ENCODE measurements at regions not wholly inside any gene's neighbourhood (a gene's known extent, or its start where the extent isn't known, plus 50 kb on each side); places are given as distances from the start of the nearest gene placed in this dataset.

DNA sequence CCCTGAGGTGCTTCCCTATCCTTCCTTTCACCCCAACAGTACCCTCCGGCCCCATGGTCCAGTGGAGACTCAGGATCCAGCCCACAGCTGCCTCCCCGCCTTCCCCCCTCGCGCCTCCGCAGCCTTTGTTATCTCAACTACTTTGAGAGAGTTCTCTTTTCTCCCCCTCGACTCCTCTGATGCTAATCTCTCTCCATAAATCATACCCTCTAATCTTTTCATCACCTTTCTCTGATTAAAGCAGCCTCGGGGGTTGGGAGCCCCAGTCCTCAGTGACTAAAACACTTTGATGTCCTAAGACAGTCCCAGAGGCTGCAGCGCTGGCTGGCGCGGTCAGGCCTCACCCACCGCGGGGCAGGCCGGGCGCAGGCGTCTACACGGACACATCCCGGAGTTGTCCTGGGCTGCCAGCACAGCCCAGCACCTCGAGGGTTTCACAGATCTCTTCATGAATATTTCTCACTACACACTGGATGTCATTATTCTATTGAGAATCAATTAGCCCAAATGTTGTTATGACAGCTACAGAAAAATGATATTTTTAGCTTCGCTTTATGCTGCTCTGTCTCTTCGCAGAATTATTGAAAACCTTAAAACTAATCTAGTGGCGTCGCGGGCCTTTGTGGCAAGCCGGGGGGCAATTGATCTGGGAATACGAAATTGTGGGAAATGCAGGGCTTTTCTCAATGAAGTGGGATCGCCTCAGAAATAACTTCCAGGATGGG lies 289.5 kb downstream of the RRAGC start:
- DNase-seq: no peak

DNA sequence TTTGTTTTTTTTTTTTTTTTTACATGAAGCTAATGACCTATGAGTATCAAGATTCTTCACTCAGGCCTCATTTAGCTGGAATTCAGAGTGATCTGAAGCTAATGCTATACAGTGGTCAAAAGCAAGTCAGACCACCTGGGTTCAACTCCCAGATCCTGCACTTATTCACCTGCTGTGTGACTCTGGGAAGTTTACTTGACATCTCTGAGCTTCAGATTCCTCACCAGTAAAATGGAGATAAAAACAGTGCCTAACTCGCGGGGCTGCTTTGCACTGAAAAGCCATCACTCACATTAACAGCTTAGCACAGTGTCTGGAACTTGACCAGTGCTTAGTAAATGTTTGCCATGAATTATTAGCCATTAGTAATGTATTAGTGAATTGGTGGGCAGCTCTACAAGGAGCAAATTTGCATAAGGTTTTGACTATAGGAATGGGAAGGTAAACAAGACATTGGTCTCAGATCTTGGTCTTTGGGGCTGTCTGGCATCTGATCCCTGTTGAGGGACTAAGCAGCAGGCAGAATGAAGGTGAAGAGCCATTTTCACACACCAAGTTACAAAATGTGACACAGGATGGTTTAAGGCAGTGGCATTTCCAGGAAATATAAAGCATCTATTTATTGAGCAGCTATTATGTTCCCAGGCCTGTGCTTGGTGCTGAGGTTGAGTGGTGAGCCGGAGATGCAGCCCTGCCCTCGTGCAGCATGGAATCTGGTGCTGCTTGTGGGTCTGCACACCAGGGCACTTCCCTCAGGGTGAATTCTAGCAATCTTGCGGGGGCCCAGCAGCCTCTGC lies 291.3 kb downstream of the RRAGC start:
- DNase-seq: no peak

DNA sequence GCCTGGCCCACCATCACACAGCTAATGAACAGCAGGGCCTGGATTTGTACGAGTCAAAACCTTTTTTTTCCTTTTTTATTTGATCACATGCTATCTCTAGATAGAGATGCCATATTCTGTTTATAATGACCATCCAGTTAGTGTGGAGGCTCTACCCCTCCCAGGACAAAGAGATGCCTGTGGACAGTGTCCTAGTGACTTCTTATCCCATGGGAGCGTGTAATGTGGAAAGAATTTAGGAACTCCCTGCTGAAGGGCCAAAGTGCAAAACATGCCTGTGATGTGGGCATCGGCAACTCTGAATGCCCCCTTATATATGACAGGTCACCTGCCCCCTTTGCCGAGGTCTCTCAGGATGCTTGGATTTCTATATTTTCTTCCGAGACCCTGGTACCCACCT lies 292.2 kb downstream of the RRAGC start:
- DNase-seq: no peak

DNA sequence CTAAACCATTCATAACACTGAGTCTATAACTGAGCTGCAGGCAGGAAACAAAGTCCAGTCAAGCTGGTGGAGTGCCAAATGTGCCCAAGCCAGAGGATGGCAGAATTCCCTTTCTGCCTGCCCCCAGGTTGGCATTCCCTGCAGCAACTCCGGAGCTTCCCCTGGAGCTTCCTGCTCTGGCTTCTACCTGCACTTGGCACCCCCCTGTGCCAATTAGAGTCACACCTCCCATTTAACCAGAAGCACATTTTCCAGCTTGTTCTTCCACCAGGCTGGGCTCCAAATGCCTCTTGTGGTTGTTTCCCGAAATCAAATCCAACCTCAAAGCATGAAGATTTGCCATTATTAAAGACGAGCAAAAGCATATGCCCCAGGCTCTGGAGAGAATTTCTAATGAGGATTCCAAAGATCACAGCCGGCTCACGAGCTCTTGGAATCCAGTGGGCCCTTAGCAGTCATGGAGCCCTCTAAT lies 294.5 kb downstream of the RRAGC start:
- DNase-seq: no peak

DNA sequence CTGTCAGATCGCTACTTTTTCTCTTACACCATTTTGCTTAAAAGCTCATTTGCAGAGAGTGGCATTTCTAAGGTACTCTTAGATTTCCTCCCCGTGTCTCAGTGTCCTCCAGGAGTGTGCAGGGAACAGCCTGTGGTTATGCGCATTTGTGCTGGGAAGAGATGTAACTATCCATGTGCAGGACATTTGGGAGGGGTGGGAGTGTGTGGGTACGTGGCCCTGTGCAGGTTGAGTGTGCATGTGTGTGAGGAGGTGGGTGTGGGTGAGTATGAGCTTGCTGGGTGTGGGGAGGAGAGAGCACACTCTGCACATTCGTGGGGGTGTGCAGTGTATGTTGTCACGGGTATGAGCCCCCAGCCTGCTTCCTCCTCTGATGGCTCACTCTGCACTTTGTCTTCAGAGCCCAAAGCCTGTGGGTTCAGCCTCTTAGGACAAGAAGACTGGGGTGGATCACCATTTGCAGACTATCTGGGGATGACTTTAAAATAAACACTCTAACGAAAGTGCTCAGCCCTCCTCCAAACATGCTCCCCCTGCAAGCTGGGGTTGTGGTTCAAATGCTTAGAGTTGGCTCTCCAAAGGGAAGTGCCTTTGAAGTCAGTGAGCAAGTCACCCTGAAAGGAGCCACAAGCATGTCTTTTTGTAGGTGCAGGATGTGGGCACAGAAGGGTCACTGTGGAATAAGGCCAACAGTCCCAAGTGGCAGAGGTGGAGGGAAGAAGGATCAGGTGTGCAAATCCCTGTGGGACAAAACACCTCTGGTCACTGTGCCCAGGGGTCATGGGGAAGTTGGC lies 295.4 kb downstream of the RRAGC start:
- no peak for DNase-seq

DNA sequence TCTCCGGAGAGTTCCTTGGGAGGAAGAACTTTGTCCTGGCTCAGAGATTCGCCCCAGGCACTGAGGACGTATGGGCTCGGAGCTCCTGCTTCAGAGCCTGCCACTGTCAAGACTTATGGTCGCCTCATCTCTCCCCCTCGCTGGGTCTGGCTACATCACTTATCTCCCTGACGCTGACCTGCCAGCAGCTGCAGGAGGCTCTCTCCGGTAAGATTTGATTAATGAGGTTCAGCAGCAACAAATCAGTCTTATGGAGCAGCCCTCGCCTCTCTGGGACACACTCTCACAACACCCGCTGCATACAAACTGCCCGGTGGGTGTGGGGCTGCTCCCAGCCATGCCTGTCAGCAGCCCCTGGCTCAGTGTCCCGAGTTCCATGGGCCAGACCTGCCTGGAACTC lies 297.8 kb downstream of the RRAGC start:
- DNase-seq: no peak

DNA sequence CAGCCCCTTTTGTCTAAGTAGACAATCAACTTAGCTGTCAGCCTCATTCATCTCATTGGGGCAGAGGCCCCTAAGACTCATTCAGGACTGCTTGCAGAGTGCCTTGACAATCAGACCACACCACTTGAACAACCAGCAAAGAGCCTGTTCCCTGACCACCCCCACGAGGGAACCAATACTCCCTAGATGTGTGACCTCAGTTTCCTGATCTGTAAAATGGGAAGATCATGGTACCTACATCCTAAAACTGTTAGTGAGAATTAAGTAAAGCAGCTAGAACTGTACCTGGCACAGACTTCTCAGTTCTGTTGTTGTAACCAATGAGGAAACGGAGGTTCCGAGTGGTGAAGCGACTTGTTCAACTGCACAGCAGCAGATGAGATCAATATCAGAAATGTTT lies 298.5 kb downstream of the RRAGC start:
- DNase-seq: no peak

DNA sequence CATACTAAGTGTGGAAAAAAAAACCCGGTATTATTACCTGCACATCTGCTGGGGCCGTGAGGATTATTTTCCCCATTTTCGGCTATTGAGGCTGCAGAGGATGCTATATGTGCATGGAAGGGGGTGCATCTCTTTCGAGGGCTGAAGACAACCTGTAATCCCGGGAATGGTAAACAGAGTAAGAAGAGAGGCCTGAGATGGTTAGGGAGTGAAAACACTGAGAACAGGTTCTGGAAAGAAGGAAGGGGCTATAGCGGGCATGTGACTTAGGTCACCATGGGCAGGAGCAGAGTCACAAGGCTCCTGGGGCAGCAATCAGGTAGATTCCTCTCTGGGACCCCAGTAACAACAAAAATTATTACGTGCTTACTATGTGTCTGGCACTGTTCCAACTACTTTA lies 299.1 kb downstream of the RRAGC start:
- no peak for DNase-seq

DNA sequence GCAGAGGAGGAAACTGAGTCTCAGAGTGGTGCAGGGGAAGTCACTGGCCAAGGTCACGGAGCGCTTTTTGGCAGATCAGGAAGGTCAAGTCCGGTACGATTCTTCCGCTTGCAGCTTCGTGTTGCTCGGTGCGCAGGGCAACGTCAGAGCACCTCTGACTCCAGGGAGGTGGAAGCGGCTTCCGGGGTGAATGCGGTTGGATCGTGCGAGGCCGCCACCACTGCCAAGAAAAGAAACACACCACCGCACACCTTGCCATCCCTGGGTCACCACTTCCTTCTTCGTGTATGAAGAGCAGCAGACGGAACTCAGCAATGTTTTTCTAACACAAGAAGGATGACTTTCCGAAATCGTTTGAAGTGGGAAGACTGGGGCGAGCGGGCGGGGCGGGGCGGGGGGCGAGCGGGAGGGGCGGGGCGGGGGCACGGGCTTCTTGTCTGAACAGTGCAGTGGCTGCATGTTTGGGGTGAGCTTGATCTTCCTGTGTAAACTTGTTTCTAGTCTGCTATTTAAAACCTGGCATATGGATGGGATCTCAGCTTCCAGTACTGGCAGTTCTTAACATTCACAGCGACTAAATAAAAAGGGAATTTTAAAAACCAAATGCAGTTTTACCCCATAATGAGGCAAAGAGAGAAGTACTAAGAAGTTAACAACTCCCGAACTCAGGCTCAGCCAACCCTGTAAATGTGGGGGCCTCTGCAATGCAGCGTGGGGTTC lies 300.0 kb downstream of the RRAGC start:
- DNase-seq: no peak

DNA sequence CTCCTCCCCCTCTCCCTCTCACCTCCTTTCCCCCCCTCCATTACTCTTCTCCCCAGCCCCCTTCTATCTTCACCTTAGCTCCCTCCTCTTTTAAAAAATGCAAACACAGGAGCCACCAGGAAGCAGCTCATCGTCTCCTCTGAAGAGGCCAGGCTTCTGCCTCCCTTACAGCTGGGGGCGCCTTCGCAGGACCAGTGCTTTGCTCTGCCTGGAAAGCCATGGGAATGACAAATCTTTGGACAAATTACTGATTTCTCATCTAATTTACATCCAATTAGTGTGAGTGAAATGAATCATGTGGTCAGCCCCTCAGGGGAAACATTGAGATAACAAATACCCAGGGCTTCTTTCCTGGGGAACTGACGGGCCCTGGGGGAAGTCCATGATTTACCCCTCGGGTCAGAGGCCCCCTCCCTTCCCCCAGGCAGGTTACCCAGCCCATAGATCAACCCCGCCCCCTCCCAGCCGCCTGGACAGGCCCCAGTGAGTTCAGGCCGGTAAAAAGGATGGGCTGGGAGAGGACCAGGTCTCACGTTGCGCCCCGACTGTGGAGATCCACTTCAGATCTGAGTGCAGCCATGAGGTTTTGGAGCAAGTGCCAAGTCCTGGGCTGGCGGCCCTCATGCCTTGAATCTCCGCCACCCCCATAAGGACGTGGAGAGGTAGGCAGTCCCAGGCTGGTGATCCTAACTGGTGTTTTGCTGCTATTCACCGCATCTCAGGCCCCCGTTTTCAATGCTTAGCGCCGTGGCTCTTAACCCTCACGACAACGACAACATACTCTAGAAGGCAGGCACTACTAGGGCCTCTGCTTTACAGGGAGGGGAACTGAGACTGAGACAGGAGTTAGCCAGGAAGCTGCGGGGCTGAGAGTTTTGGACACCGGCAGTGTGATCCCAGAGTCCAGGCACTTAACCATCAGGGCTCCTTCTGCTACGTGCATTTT lies 300.8 kb downstream of the RRAGC start:
- no peak for DNase-seq

DNA sequence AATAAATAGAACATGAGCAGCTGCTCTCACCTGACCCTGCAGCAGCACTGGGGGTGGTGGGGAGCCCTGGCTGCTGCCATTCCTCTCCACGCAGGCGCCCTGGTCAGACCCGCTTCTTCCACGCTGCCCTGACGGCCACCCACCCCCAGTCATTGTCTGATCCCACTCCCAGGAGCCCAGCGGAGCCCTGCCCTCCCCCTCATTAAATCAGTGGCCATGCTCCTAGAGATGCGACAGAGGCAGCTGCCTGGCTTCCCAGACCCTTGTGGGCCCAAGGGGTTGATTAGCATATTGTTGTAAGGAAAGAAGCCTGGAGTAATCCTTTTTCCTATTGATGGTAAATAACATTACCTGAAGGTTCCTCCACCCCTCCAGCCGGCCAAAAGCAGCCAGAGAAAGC lies 301.5 kb downstream of the RRAGC start:
- DNase-seq: no peak

DNA sequence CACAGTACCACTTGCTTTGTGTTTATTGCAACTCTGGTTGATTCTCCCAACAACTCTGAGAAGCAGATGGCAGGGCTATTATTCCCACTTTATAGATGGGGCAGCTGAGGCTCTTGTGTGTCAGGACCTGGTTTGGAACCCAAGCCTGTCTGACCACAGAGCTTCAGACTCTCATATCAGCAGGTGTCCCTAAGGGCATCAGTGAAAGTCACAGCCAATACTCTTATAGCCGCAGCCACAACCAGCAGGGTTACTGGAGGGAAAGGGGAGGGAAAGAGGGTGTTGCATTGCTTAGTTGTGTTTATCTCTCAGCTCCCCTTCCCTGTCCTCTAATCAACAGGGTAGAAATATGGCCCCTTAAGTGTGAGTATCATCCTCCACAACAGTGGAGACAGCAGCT lies 304.0 kb downstream of the RRAGC start:
- DNase-seq: no peak

DNA sequence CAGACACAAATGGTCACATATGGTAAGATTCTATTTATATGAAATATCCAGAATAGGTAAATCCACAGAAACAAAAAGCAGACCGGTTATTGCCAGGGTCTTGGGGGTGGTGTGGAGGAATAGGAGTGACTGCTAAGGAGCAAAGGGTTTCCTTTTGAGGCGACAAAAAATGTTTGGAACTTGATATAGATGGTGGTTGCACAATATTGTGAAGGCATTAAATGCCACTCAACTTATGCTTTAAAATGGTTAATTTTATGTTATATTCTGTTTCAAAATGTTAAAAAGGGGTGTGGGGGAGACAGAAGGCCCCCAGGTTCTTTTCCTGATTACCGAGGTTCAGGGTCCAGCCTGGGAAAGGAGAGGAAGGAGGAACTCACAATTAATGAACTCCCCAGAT lies 304.4 kb downstream of the RRAGC start:
- DNase-seq: no peak

DNA sequence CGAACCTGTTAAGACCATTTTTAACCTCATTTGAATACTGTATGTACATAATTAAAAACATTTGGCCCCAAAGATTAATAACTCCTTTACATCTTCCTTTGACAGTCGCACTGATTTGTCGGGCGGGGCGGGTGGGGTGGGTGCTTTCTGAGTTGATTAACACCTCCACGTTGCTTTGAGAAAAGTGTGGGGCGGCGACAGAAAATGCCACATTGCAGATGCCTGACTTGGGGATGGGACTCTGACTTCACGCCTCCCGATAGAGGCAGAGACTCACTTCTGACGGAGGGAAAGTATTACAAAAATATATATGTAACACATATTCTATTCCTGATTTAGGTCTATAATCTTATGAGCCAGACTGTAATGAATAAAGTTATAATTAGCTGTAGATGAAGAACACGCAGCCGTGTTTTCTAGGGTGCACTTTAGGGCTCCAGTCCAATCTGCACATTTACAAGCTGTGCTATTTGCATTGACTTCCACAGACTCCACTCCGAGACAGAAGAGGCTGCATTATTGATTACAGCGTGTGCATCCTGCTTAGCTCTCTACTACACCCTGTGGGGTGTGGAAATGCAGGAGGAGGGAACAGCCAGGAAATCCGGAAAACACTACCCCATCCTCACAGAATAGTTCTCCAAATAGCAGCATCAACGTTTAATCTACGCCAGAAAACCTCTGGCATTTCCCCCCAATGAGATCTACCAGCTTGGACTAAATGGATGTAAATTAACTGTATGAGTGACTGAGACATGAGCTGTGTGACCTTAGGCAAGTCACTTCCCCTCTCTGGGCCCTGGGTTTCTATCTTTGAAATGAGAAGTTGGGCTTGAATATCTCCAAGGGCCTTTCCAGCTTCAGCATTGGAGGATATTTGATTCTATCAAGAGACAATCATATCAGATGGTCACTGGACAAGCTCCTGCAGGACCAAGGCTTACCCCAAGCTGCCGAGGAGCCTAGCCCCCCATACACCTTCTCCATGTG lies 308.0 kb downstream of the RRAGC start:
- no peak for DNase-seq

DNA sequence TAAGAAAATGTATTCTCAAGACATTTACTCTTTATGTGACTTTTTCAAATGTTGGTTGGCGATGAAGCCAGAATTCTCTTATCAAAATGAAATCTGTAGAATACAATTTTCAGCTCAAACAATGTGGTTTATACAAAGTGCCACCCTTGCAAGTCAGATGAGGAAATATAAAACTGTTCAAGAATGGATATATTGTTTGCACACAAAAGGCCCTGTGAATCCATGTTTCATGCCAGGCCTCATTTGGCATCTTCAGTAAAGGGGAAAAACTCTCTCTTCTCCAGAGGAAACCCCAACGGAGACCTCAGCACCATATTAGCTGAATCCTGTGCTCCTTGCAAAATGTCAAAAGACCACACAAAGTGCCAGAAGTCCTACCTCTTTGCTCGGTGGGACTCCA lies 310.4 kb downstream of the RRAGC start:
- no peak for DNase-seq

DNA sequence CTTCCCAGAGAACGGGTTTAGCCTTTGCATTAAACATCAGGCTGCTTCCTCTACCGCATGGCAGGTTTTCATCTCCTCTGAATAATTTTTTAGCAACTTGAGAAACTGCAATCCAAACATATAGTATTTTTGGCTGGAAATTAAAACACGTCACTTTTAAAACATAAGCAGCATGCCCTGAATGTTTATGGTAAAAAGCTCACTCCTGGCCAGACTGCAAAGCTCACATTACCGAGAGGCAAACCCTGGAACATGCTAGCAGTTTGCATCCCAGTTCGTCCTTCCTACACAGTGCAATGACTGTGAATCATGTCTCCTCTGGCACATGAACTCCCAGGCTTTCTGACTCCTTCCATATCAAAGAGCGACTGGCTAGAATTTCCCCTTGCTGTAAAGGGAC lies 312.3 kb downstream of the RRAGC start:
- no peak for DNase-seq

DNA sequence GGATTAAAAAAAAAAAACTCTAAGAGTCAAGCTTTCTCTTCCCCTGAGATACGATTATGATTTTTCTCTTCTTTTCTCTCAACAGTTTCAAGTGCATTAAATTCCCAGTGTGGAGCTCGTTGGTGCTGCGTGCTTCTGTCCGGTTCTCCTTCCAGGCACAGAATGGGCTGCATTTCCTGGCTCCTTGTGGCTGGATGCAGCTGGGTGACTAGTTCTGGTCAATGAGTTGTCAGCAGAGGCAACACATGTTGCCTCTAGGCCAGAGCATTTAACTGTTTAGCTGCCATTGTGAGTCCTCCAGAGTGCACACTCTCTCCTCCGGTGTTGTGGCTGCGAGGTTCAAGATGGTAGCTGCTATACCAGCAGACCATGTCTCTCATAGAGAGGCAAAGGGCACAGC lies 312.9 kb downstream of the RRAGC start:
- DNase-seq: no peak

DNA sequence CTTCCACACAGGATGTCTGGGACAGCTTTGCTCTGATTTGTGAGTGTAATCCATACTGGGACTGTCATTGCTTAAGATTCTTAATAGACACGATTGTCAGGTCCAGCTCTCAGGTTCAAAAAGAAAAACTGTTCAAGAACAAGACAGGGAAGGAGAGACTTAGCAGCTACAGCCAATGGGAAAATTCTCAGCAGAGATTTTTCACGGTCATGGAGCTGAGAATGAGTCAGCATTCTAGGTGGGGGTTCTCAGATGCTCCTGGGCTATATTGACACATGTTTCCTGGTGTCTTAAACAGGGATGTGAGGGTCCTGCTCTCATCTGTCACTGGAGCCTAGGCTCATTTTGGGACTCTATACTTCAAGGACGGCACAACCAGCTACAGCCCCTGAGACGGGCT lies 318.3 kb downstream of the RRAGC start:
- no peak for DNase-seq

DNA sequence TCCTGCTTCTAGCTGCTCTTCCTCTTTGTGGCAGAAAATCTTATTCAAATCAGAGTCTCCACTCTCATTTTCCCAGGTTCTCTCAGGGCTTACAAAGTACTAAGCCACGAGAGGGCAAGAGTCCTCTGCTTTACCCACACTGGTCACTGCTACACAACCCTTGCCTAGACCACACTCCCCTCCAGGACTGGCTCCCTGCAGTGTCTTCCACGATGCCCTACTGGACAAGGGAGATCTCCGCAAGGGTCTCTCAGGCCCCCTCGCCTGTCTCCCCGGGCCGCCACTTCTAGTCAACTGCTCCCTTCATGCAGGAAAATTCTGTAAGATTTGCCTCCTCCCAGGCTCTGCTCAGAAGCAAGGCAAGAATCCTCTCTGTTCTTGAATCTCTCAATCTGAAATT lies 319.6 kb downstream of the RRAGC start:
- no peak for DNase-seq

DNA sequence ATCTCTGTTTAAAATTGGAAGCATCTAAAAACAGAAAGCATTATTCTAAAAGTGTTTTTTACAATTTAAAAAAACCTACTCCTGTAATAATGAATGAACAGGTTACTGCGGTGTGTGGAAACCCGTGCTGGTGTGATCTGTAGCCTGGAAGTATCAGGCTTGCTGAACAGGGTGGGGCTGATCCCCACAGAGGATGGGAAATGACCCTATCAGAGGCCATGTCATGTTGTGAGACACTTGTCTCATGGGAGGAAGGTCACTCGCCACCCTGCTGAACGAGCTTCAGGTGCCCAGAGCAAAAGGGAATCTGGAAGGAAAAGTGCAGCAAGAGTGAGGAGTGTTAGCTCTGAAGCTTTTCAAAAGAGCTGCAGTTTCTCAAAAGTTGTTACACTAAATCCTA lies 320.7 kb downstream of the RRAGC start:
- DNase-seq: no peak

DNA sequence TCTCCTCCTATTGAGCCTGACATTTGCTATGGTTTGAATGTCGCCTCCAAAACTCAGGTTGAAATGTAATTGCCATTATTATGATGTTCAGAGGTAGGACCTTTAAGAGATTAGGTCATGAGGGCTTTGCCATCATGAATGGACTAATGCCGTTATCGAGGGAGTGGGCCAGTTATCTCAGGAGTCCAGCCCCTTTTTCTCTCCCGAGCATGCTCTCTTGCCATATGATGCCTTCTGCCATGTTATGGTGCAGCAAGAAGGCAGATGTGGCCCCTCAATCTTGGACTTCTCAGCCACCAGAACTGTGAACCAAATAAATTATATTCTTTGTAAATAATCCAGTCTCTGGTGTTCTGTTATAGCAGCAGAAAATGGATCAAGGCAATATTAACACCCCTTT lies 323.5 kb downstream of the RRAGC start:
- no peak for DNase-seq
